ENCODE measurements at regions not wholly inside any gene's neighbourhood (a gene's known extent, or its start where the extent isn't known, plus 50 kb on each side); places are given as distances from the start of the nearest gene placed in this dataset.

DNA sequence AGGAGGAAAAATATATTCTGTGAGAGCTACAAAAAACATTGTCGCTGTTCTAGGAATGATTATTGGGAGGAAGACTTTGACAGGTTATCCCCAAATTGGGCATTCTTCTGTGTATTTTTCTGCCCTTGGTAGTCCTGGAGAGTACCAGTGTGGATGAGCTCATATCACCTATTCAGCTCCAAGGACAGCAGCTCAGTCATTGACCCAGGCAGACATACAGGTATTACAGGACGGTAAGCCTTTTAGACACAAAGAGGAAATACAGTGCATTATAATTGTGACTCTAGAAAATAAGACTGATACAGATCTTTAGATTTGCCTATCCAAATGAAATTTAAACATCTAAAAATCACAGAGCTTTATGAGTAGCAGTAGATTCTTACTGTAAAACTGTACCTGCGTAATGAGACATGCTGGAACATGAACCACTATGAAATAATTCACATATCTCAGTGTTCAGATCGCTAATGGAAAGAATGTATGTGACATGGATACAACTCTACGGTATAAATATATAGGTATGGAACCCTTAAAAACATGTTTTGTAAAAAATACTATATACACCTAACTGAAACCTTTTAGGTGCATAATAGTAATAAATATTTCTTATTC is 56.0 kb downstream of the PLK2 start:
- no peak for DNase-seq (ENCODE audit: low read depth)

DNA sequence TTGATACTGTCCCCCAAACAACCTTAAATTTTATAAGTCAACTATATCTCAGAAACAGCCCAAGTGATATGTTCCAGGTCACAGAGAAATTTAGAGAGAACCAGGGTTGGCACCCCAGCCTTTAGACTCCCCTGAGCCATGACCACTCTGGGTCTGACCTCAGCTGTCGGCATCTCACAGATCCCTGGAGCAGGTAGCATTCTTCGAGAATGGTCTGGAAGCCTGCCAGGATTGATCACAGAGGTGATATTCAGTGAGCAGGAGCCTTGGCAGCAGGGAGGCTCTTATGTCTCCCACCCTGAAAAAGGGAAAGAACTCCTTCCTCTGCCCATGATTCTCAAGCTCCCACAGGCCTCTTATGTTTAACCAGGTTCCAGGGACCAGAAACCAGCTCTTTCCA is 58.2 kb downstream of the PLK2 start:
- DNase-seq (ENCODE audit: low read depth) = no peak

DNA sequence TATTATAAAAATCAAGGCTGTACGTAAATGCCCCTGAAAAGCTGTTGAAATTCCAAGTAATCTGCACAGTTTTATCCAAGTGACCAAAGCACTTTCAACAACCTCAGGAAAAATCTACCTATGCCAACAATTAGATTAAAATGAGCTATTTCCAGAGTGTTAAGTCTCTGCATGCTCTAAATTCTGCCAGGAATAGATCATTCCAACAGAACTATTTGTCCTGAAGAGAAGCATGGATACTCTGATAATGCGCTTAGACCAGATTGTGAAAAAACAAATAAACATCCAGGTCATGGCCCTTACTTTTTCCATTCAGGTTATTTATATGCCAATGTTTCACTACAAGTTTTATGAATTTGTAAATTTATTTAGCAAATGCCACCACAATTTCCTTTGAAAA is 59.1 kb downstream of the PLK2 start:
- DNase-seq (ENCODE audit: low read depth) = no peak

DNA sequence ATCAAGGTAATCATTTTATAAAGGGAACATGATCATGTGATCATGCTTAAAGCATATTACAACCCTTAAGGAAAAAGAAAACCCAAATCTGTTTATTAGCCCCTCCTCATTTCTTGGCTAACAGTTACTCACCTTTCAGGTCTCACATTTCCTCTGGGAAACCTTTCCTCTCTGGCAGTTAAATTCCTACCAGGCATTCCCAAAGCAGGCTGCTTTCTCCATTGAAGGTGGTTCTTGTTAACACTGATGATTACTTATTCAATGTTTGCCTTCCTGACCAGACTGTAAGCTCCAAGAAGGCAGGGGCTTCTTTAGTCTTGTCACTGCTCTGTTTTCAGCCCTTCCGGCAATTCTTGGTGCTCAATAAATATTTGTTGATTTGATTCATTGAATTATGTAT is 59.9 kb downstream of the PLK2 start:
- no peak for DNase-seq (ENCODE audit: low read depth)

DNA sequence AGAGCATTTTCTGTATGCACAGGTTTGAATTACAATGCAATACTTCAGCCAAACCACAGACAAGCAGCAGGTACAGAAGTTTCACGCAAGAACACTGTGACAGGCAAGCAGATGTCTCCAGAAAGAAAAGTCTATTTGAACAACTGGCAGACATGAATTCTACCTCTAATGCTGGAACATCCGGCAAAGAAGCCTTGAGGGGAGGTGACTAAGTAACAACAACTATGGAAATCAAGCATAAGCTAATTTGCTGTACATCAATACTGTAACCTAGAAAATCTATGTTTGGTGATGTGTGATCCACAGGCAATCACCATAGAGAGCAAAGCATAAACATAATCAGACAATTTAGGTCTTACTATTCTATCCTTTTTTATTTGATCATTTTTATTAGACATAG is 65.5 kb downstream of the PLK2 start:
- DNase-seq (ENCODE audit: low read depth) = no peak

DNA sequence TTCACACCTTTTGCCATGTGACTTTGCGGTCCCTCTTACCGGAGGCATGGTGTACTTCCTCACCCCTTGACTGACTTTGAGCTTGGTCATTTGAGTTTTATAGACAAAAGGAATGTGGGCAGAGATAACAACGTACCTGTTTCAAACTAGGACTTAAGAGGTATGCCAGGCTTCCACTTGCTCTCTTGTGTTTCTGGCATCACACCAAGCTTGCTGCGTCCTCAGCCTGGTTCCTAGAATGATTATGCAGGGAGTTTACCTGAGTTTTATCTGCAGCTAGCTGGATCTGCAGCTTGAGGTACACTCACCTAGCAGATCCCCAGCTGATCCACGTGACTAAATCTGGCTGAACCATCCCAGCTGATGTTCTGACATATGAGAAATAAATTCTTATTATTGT is 66.2 kb downstream of the PLK2 start:
- DNase-seq (ENCODE audit: low read depth) = no peak

DNA sequence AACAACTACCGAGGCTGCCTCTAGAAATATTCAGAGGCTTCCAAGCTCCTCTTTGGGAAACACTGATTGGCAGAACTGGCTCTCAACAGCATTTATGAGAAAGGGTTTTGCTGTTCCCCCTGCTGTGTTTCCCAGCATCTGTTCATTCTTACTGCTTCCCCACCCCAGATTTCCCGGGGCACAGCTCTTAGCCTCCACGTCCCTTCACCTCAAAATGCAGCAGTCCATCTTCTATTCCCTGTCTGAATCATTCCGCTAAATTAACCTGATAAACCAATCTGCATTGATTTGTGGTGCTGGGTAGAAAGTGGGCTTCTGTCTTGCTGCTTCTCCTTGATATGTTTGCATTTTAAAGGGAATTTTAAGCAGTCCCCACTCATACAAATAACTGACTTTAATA is 67.4 kb downstream of the PLK2 start:
- DNase-seq (ENCODE audit: low read depth) = no peak

DNA sequence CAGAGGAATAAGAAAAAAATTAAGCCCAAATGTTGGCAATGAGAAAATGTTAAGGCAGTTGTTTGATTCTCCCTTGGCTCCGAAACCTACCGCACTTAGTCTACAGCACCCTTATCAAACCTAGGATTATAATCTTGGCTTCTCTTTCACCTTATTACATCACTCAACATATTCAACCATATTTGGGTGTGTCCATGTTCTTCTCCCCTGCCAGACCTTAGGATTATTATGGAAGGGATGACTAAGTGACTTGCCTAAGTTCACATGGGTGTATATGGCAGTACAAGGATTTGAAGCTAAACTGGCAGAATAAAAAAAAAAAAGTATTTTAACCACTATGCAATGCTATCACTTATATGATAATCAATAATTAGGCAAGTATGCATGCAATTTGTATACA is 76.4 kb downstream of the PLK2 start:
- no peak for DNase-seq (ENCODE audit: low read depth)

DNA sequence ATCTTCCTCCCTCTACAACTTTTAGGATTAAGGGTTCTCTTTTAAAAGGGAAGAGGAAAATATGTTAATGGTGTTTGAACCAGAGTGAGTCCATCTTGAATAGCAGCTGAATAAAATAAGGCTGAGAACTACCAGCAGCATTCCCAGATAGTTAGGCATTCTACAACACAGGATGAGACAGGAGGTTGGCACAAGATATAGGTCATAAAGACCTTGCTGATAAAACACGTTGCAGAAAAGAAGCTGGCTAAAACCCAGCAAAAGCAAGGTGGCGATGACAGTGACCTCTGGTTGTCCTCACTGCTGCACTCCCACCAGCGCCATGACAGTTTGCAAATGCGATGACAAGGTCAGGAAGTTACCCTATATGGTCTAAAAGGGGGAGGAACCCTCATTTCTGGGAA is 77.8 kb downstream of the PLK2 start:
- DNase-seq (ENCODE audit: low read depth) = no peak

DNA sequence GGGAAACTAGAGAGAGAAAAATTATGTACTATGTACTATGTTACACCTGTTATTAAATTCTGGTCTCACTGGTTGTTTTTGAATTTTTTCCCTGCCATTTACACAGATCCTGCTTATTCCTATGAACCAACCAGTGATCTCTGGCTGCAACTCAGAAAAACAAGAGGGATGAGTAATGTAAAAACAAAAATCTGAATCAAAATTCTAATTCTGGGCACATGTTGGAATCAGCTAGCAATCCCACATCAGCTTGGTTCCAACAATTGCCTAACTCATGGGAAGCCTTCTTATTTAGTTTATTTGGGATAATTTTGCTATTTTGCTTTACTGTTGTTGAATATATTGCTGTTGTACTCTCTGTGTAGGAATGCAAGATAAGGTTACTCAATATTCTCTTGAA is 78.3 kb downstream of the PLK2 start:
- no peak for DNase-seq (ENCODE audit: low read depth)

DNA sequence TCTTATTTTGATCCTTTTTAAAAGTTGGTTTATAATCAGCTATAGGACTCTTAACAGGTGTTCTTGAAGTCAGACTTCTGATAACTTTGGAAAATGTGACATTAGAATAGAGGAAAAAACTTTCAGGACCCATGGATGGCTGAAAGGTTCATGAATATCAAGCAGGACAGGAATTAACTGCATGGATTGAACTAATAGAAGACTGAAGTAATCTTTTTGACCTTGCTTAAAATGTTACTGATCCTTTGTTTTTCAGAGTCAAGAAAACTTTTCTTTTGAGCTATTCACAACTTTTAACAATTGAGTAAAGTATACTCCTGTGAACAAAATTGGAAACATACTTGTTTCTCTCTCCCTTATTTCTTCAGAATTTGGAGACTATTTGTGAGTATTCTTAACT is 79.2 kb downstream of the PLK2 start:
- no peak for DNase-seq (ENCODE audit: low read depth)

DNA sequence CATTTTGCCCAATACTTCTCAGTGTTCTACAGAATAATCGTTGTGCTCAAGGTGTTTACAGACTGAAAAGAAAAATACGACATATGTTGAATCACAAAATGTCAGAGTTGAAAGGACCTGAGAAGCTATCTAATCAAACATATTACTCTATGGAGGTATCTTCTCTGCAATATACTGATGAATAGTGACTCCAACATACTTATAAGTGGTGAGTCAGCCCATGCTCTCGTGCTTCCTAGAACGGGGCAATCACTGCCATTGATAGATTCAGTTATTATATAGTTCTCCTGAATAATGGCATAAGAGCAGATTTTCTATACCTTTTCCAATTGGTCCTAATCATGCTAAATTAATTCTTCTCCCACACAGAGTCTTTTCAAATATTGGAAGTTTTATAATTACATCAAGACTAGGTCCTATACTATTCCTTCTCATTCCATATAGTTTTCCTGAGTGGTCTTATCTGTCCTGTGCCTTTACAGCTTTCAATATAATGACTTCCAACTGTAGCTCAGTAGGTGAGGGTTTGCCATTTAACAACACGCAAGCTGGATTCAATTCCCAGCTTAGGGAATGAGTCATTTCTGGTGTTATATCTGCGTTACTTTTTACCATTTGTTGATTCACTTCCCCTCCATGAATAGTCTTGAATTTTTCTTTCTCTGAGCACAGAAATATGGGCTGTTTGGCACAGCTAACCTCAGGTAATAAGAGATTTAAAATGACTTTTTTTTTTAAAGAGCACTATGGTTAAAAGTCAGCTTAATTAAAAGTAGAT is 81.1 kb downstream of the PLK2 start:
- no peak for DNase-seq (ENCODE audit: low read depth)

DNA sequence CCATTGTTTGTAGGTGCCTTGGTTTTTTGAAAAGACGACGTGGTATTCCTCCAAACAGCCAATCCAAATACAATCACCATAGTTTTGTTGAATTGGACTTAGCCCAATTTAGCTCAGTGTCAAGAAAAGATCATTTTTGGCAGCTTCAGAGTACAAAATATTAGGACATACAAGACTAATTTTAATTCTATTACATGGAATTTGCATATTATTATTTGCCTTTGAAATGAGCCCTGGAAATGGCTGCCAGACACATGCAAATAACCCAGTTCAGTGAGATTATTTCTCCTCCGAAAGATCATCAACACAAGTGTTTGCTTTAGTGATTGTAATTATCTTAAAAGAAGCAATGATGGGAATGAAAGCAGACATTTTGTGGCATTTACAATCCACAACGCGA is 89.3 kb downstream of the PLK2 start:
- DNase-seq (ENCODE audit: low read depth) = no peak

DNA sequence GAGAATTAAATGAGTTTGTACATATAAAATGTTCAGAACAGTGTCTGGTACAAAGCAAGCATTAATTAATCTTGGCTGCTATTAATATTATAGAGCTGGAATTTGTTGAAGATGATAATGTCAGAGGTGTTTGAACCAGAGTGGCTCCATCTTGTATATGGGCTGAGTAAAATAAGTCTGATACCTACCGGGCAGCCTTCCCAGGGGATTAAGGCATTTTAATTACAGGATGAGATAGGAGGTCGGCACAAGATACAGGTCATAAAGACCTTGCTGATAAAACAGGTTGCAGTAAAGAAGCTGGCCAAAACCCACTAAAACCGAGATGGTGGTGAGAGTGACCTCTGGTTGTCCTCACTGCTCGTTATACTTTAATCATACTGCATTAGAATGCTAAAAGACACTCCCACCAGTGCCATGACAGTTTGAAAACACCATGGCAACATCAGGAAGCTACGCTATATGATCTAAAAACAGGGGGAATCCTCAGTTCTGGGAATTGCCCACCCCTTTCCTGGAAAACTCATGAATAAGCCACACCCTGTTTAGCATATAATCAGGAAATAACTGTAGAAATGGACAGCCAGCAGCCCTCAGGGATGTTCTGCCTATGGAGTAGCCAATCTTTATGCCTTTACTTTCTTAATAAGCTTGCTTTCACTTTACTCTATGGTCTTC is 90.2 kb downstream of the PLK2 start:
- no peak for DNase-seq (ENCODE audit: low read depth)

DNA sequence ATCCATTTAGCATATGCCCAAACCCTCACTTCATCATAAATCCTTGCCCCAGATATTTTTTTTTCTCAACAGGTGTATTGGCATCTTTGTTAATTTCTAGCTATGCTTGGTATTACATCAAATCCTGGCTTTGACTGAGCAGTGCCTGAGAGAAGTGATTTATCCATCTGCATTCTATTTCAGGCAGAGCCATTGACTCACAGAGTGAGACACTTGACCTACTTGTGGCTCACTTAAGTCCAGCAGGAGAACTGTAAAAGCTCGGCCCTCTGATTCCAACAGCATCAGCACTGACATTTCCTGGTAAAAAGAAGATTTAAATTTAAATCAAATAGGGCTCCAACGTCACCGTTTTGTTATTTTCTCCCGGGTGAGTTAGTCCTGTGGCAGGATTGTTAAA is 93.4 kb downstream of the PLK2 start:
- DNase-seq (ENCODE audit: low read depth) = peak; percentile 50

DNA sequence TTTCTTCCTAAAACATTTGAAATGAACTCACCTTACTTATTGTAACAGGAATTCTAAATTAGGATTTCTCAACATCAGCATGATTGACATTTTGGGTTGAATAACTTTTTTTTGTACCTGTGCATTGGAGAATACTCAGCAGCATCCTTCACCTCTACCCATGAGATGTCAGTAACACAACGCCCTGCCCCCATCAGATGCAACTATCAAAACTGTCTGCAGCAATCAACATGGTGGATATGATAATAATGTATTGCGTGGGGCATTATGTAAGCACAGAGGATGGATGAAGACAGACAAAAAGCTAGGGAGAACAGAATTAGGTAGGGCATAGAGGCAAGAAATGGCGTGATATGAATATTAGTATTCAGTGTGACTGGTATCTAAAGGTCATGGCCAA is 94.1 kb downstream of the PLK2 start:
- DNase-seq (ENCODE audit: low read depth) = no peak

DNA sequence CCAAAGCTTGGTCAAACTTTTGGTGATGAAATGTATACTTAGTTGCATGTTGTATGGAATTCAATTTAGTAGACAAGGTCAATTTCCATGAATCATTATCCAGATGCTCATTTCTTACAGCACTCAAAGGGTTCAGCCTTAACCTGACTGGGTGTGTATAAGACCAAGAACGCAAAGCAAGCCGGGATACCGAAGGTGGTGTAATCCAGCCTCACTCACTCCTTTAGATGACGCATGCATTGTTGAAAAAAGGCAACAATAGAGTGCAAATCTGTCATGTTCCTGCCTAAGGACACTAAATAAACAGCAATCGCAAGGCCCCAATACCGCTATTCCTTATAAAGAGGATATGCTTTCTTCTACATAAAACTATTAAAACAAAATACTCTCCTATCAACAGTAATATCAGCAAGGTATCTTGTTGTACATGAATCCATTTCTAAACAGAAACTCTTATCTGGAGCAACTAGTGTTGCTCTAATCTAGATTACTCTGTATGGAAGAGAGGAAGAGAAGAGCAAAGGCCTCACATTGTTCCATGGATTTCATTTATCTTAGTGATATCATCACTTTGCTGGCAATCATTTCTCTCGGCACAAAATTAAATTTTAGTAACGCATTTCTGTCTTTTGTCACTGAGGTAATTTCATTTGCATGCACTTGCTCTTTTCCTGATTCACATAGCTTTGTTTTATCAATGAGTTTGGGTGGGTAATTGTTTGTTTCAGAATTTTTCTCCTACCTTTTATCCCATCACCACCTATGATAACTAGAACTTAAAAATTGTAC is 96.2 kb downstream of the PLK2 start:
- DNase-seq (ENCODE audit: low read depth) = no peak

DNA sequence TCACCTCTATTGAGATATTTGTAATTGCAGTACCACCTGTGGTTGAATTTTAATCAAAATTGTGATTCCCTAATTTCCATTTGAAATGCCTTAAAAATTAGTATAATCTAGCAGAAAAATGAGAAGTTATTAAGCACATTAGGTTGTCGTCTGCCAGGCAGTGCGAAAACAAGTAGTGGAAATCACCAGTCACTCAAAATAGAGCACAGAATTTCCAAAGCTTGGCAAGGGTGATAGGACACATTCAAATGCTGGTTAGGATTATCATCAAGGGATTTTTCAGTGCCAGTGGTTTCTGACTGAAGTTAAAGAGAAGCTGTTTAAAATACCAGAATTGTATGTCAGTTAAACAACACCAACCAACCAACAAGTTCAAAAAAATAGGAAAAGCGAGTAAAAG is 97.8 kb downstream of the PLK2 start:
- no peak for DNase-seq (ENCODE audit: low read depth)

DNA sequence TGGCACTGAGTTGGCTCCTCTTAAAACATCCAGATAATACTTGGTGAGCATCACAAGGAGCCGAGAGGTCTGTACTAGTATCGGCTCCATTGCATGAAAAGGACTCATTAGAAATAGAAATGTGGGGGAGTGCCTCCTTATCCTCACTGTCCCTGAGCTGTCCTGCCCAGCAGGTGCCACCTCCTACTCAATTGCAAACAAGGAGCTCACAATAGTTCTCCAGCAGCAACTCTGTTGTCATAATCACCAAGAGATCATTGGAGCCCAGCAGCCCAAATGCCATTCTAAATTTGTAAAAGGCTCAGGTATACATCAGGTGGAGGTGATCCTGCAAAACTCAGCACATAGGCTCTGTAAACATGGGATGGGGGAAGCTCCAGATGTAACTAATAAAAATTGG is 99.1 kb downstream of the PLK2 start:
- DNase-seq (ENCODE audit: low read depth) = no peak

DNA sequence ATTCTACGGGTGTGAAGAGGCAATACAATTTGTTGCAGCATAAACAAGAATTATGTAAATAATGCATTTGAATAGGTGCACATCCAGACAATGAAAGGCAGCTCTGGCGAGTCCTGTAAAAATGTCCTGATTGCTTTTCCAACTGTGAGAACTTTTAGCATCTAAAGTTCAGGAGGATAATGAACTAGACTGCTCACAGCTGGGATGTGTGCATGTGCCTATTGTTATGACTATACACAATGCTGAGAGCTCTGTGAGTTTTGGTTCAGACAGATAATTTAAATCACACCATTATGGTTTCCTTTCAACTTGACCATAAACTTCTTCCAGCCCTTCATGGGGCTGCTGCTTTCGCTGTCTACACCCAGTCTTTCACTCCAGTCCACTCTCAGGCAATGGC is 99.9 kb downstream of the PLK2 start:
- no peak for DNase-seq (ENCODE audit: low read depth)

DNA sequence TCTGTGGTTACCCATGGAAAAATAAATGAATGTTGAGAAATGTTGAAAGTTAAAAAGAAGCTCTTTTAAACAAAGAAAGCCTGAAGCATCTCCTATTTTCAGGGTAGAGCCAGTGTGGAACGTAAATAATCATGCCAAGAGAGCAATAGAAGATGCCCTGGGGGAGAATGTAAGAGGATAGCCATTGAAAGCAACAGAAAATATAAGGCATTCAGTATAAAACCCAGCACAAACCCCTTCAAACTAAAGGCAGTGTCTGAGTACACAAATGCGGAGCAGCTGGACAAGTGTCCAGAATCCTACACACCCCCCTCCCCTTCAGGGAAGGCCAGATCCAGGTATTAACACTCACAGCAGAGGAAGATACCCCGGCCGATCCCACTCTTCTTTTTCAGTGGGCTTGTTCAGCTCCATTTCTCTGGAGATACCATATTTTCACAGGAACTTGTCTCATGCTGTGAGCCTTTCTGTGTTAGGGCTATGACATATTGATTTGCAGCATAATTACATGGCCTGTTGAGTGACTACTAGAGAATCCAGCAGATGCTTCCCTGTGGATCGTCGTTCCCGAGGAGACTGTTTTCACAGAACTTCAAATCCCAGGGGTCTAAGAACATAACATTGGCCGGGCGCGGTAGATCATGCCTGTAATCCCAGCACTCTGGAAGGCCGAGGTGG is 101.2 kb downstream of the PLK2 start:
- no peak for DNase-seq (ENCODE audit: low read depth)

DNA sequence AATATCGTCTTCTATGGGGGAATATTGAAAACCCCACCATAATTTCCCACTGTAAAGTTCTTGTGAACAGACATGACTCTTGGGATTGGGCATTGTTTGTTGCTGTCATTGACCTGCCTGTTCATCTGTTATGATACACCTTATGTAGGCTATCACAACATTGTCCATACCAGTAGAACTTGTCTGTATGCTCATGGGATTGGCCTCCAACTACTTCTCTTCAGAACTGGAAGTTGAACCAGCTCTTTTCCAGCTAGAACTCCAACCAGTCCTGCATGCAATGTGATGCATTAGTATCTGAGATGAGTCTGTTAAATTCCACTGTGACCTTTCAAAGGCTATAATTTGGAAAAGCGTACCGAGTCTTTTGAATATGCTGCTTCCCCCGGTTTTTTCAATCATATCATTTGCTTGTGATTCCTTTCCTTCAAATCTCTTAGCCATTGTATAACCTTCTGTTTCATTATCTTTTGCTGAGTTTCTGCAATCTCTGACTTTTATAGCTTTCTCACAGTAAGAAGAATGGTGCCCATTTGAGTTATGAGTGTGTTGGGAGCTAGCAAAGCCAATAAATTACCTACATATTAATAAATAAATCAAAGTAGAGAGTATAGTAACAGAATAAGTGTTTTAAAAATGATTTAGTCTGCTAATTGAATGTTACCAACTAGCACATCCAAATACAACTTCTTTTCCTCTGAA is 101.9 kb downstream of the PLK2 start:
- no peak for DNase-seq (ENCODE audit: low read depth)
